ELR (cell line): ENCODE measurements at regions not wholly inside any gene's neighbourhood (a gene's known extent, or its start where the extent isn't known, plus 50 kb on each side); places are given as distances from the start of the nearest gene placed in this dataset.

ENCODE experiments used
- DNase-seq: peaks from one replicate; pipeline ENCODE4 v3.0.0-alpha.2; 2015; ENCODE audit warnings: low read depth

GRCh38 chr3:163468531-163469335, 1609.6 kb downstream of the SI start:
- no peak for DNase-seq

GRCh38 chr3:163462446-163462845, 1615.8 kb downstream of the SI start:
- DNase-seq: peak; percentile 22

- DNase-seq: no peak
These were observed 1627.6 kb downstream of the SI start for GRCh38 chr3:163450698-163451097.

- no peak for DNase-seq
These were observed 1639.5 kb downstream of the SI start for GRCh38 chr3:163438760-163439159.

GRCh38 chr3:163422671-163423070, 1655.6 kb downstream of the SI start:
- no peak for DNase-seq

DNA sequence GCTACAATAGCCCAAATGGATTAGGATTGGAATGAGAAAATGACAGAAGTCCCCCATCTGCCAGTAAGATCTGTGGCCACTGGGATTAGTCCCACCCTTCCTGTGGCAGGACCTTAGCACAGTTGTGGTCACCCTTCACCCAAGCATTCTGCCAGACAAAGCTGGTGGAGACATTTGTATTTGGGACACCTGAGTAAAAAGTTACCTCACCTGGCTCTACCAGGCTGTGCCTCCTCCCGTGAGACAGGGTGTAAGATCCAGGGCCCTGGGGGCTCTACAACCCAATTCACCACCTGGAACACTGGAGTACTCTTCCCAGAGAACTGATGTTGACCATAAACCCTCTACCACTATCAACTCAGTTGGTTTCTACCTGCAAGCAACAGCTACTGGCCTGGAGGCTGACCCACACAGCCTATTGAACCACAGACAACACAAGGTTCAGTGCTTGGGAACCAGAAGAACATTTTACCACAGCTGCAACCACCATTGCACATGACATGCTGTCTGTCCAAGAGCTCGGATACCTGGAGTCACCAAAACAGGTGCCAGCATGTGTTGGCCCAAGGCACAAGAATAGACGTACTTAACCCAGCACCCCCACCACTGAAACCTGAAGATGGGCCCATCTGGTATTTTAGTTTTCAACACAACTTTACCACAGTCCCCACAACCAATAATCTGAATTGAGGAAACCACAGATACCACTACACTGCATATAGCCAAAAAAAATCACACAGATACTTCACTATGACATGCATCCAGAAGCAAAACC, 1686.7 kb downstream of the SI start:
- DNase-seq: no peak

DNA sequence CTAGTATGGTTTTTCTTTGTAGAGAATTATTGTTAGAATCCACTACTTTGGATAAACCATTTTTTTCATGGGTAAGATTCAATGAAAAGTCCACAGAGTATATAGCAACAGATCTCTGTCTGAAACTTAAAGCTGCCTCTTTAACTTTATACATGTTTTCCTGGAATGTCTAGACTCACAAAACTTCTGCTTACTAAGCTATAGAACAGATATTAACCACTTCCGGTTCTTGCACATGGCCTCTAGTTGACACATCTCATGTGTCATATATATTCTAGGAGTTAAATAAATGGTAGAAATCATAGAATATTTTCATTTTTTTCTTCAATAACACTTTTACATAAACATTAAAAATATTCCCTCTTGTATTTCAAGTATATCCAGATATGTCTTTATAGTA, 1693.9 kb downstream of the SI start:
- peak; percentile 56 for DNase-seq

DNA sequence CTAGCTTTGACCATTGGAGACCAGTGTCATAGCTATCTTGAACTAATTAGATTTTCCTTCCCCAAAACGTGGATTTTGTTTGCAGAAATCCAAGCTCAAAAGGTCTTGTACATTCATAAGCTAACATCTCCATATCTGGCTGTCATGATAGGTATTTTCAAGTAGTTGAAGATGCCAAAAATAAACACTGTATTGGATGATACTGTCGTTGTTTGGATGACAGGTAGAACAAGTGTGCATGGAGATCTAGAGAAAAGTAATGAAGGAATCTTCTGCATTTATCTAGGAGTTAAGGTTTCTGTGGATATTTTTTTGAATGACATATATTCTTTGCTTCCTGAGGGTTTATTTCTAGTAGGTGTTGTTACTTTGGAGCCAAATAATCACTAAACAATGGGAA, 1696.1 kb downstream of the SI start:
- no peak for DNase-seq

- peak; percentile 80 for DNase-seq
These were observed 1710.1 kb downstream of the SI start for GRCh38 chr3:163368168-163368567.

- no peak for DNase-seq
These were observed 1713.6 kb downstream of the SI start for GRCh38 chr3:163364717-163365116.

- no peak for DNase-seq
These were observed 1716.1 kb downstream of the SI start for GRCh38 chr3:163362151-163362550.

DNA sequence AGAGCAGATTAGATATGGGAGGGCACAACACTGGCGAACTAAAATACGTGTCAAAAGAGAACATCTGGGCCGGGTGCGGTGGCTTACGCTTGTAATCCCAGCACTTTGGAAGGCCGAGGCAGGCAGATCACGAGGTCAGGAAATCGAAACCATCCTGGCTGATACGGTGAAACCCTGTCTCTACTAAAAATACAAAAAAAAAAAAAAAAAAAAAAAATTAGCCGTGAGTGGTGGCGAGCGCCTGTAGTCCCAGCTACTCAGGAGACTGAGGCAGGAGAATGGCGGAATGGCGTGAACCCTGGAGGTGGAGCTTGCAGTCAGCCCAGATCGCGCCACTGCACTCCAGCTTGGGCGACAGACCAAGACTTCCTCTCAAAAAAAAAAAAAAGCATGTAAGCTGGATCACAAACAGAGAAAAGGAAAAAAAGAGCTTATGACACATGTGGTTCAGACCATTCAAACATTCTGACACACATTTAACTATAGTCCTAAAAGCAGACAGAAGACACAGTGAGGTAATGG, 1716.9 kb downstream of the SI start:
- peak; percentile 33 for DNase-seq

DNA sequence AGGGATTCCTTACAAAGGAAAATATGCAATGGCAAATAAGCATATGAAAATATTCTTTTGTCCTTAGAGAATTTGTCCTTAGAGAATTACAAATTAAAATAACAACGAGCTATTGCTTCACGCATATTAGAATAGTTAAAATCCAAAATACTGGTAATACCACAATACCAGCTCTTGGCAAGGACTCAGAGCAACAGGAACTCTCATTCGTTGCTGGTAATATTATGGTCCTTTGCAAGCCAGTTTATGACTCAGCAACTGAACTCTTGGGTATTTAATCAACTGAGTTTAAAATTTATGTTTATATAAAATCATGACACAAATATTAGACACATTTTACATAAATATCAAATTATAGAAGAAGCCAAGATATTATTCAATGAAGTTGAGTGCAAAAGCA, 1730.4 kb downstream of the SI start:
- DNase-seq: no peak

DNA sequence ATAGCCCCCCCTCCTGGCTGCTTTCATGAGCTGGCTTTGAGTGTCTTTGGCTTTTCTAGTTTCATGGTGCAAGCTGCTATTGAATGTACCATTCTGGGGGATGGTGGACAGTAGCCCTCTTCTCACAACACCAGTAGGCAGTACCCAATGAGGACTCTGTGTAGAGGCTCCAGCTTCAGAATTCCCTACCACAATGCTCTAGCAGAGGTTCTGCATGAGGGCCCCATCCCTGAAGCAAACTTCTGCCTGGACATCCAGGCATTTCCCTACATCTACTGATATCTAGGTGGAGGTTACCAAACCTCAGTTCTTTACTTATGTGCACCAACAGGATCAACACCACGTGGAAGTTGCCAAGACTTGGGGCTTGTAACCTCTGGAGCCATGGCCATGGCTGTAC, 1742.9 kb downstream of the SI start:
- no peak for DNase-seq

DNA sequence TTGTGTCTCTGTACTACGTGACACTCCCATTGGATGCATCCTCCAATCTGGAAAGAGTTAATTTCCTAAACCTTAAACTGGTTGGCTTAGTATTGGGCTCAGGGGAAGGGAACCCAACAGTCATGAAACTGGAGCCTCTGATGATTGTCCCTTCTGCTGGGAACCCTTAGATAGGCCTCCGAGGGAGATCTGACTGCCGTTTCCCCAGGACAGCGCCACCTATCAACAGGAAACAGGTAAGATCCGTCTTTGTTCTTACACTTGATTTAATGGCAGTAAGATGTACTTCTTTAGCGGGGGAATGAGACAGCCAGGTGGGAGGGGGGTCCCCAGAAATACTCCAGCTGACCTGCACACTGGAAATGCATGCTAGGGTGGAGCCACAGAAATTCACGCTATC, 1749.6 kb downstream of the SI start:
- no peak for DNase-seq

- DNase-seq: peak; percentile 34
These were observed 1751.2 kb downstream of the SI start for GRCh38 chr3:163327086-163327485.

GRCh38 chr3:163315786-163316185, 1762.5 kb downstream of the SI start:
- peak; percentile 85 for DNase-seq

DNA sequence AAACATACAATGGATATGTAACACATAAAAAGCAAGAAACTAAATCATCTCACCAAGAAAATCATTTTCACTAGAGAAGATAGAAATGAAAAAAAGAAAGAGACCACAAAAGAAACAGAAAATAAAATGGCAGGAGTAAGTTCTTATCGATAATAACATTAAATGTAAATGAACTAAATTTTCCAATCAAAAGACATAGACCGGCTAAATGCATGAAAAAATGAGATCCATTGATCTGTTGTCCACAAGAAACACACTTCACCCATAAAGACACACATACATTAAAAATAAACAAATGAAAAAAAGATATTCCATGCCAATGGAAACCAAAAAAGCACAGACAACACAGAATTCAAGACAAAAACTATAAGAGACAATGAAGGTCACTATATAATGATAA, 1771.9 kb downstream of the SI start:
- no peak for DNase-seq

DNA sequence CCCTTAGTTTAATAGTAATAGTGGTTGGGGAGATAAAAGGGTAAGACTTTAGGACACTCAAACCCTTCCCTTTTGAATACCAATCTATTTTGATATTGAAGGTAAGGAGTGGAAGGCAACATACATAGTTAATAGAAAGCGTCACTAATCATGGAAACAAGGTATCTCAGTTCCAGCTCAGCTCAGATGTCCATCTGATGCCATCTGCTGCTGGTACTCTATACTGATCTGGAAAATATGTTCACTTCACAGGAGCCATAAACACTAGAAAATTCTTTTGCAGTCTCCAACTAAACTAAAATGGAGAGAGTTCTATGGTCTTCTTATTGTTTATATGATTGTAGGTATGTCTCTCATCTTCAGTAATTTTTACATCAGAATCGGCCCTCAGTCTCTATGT, 1777.1 kb downstream of the OTOL1 start:
- DNase-seq: peak; percentile 3

GRCh38 chr3:163266731-163267130, 1770.1 kb downstream of the OTOL1 start:
- no peak for DNase-seq

GRCh38 chr3:163261618-163262017, 1765.0 kb downstream of the OTOL1 start:
- DNase-seq: no peak

DNA sequence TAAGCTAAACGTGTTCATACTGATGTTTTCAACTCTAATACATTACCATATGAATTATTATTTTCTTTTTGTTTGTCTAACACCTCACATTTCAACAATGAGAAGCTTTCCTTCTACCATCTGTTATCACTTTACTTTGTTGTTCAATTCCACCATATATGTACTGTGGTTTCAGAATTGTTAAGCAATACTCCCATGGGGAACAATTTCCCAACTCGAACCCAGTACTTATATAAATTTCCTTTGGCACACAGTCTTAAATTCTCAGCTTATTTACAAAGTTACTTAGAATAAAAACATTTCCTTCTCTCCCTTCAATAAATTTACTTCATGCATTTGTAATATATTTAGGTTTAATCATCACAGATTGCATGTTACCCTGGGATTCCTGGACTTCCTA, 1764.4 kb downstream of the OTOL1 start:
- no peak for DNase-seq

GRCh38 chr3:163218336-163218735, 1721.7 kb downstream of the OTOL1 start:
- peak; percentile 22 for DNase-seq
